ENCODE measurements at regions not wholly inside any gene's neighbourhood (a gene's known extent, or its start where the extent isn't known, plus 50 kb on each side); places are given as distances from the start of the nearest gene placed in this dataset.

GRCh38 chr6:80642452-80642851 is 536.0 kb downstream of the BCKDHB start:
- TF ChIP-seq CTCF (IDR thresholded peaks at IDR 0.05), result no peak
- Histone ChIP-seq H3K9me3 (no peaks in the 10 kb centered on the region), H3K36me3 (no peaks in the 10 kb centered on the region), H3K4me3 (no peak overlapping the region), H3K27ac (no peak overlapping the region), H3K27me3 (no peaks in the 10 kb centered on the region), H3K4me1 (peaks cover 0 to 3% of the 10 kb centered on the region in 2 donors)
- intact Hi-C loops (cut with DNase I), result no loop called here
- no peak for DNase-seq (ENCODE audit: low spot score in 2 of 2)

GRCh38 chr6:80641591-80641990 is 535.1 kb downstream of the BCKDHB start:
- intact Hi-C loops (cut with DNase I), result no loop called here
- Histone ChIP-seq H3K36me3 (no peaks in the 10 kb centered on the region), H3K4me3 (no peak overlapping the region), H3K9me3 (no peaks in the 10 kb centered on the region), H3K27me3 (no peaks in the 10 kb centered on the region), H3K4me1 (peaks cover 0 to 3% of the 10 kb centered on the region in 2 donors), H3K27ac (no peak overlapping the region)
- no peak for TF ChIP-seq CTCF (IDR thresholded peaks at IDR 0.05)
- no peak for DNase-seq (ENCODE audit: low spot score in 2 of 2)

- no peak overlapping the region for H3K27ac ChIP-seq
- peaks cover 0 to 3% of the 10 kb centered on the region in 2 donors for H3K4me1 ChIP-seq
- no peaks in the 10 kb centered on the region for H3K27me3 ChIP-seq
- no peak overlapping the region for H3K4me3 ChIP-seq
- no peaks in the 10 kb centered on the region for H3K9me3 ChIP-seq
- no peak for DNase-seq (ENCODE audit: low spot score in 2 of 2)
- TF ChIP-seq CTCF (IDR thresholded peaks at IDR 0.05), result no peak
- H3K36me3 ChIP-seq, result no peaks in the 10 kb centered on the region
- intact Hi-C loops (cut with DNase I), result no loop called here
These were observed 533.7 kb downstream of the BCKDHB start for GRCh38 chr6:80640176-80640575.

- Histone ChIP-seq H3K36me3 (no peaks in the 10 kb centered on the region), H3K4me1 (peaks cover 0 to 3% of the 10 kb centered on the region in 2 donors), H3K4me3 (no peak overlapping the region), H3K9me3 (no peaks in the 10 kb centered on the region), H3K27me3 (no peaks in the 10 kb centered on the region), H3K27ac (peak overlapping the region; percentile 51 to 53)
- DNase-seq (ENCODE audit: low spot score in 2 of 2), result no peak
- intact Hi-C loops (cut with DNase I), result no loop called here
- no peak for TF ChIP-seq CTCF (IDR thresholded peaks at IDR 0.05)
These were observed 532.7 kb downstream of the BCKDHB start for GRCh38 chr6:80639181-80639629.

GRCh38 chr6:80638213-80639055 is 532.0 kb downstream of the BCKDHB start:
- intact Hi-C loops (cut with DNase I), result no loop called here
- Histone ChIP-seq H3K27me3 (no peaks in the 10 kb centered on the region), H3K36me3 (no peaks in the 10 kb centered on the region), H3K27ac (peak overlapping the region; percentile 35 to 53), H3K4me3 (no peak overlapping the region), H3K9me3 (no peaks in the 10 kb centered on the region), H3K4me1 (peaks cover 0 to 3% of the 10 kb centered on the region in 2 donors)
- TF ChIP-seq CTCF (IDR thresholded peaks at IDR 0.05), result no peak
- peak; percentile 31 to 76 for DNase-seq (ENCODE audit: low spot score in 2 of 2)
